IMR-90 (cell line): ENCODE measurements at regions not wholly inside any gene's neighbourhood (a gene's known extent, or its start where the extent isn't known, plus 50 kb on each side); places are given as distances from the start of the nearest gene placed in this dataset.

Experiments
- ATAC-seq: fragments of 200-7000 bp; cut with Tn5 transposase; 2 replicates; pipeline ENCODE4 v1.9.1; 2020; ENCODE audit warnings: low read depth, mild to moderate bottlenecking, moderate library complexity
- BruUV-seq: library from RNA; stranded (reverse); fragments of 400-500 nt; replicated peaks from 2 replicates; lab custom pipeline; 2021; lab: Mats Ljungman, UMichigan
- CTCF ChIA-PET: fragments of 300-600 bp; formaldehyde crosslinking; extraction: SDS; loops from one replicate; lab custom pipeline; 2021; ENCODE audit warnings: antibody characterized with exemption; lab: Yijun Ruan, JAX
- POLR2A ChIA-PET: fragments of 300-600 bp; sonication (Branson Sonifier 250); formaldehyde crosslinking; loops from one replicate; lab custom pipeline; 2022; ENCODE audit warnings: antibody characterized with exemption; ENCODE audit not compliant: unreplicated experiment; lab: Charles Lee
- DNase-seq: peaks from one replicate; pipeline ENCODE4 v3.0.0; 2013
- H2AFZ ChIP-seq: replicated peaks from 2 replicates; pipeline ENCODE3; 2013; ENCODE audit warnings: low read length, mild to moderate bottlenecking; ENCODE audit not compliant: poor library complexity
- H2AK5ac ChIP-seq: 2 replicates; pipeline ENCODE4 v1.6.1; 2013; ENCODE audit warnings: low read depth, low read length, inconsistent platforms
- H2AK9ac ChIP-seq: replicated peaks from 2 replicates; pipeline ENCODE3; 2013; ENCODE audit warnings: mild to moderate bottlenecking, low read depth, low read length, moderate library complexity; ENCODE audit not compliant: poor library complexity
- H2BK120ac ChIP-seq: 2 replicates; pipeline ENCODE4 v1.6.1; 2013; ENCODE audit warnings: low read depth, low read length, inconsistent platforms
- H2BK15ac ChIP-seq: 3 replicates; pipeline ENCODE4 v1.6.1; 2013; ENCODE audit warnings: low read depth, low read length, inconsistent platforms
- H2BK20ac ChIP-seq: 2 replicates; pipeline ENCODE4 v1.6.1; 2013; ENCODE audit warnings: low read depth, mild to moderate bottlenecking, inconsistent platforms, low read length, moderate library complexity
- H2BK5ac ChIP-seq: 2 replicates; pipeline ENCODE4 v1.6.1; 2013; ENCODE audit warnings: mild to moderate bottlenecking, low read depth, low read length, inconsistent platforms; ENCODE audit not compliant: poor library complexity, severe bottlenecking
- H3K14ac ChIP-seq: replicated peaks from 2 replicates; pipeline ENCODE4 v1.6.1; 2013; ENCODE audit warnings: low read depth, low read length, inconsistent platforms
- H3K18ac ChIP-seq: 2 replicates; pipeline ENCODE4 v1.6.1; 2013; ENCODE audit warnings: low read depth, low read length, control low read depth
- H3K23ac ChIP-seq: 2 replicates; pipeline ENCODE4 v1.6.1; 2013; ENCODE audit warnings: low read depth, low read length, inconsistent platforms
- H3K27ac ChIP-seq: 2 replicates; pipeline ENCODE4 v1.5.1; 2013; ENCODE audit warnings: mild to moderate bottlenecking, control low read depth, low read length; ENCODE audit not compliant: insufficient read depth
- H3K27me3 ChIP-seq: 2 replicates; pipeline ENCODE4 v1.6.1; 2013; ENCODE audit warnings: low read length; ENCODE audit not compliant: control insufficient read depth, insufficient read depth
- H3K36me3 ChIP-seq: 2 replicates; pipeline ENCODE4 v1.6.1; 2013; ENCODE audit warnings: low read length, mixed read lengths; ENCODE audit not compliant: control insufficient read depth, insufficient read depth
- H3K4ac ChIP-seq: 2 replicates; pipeline ENCODE4 v1.6.1; 2013; ENCODE audit warnings: low read depth, low read length, inconsistent platforms
- H3K4me1 ChIP-seq: 2 replicates; pipeline ENCODE4 v1.6.1; 2013; ENCODE audit warnings: low read length, mixed read lengths; ENCODE audit not compliant: control insufficient read depth, insufficient read depth
- H3K4me2 ChIP-seq: 2 replicates; pipeline ENCODE4 v1.6.1; 2013; ENCODE audit warnings: low read depth, mild to moderate bottlenecking, control low read depth, low read length, moderate library complexity
- H3K4me3 ChIP-seq: 2 replicates; pipeline ENCODE4 v1.5.1; 2013; ENCODE audit warnings: low read depth, mild to moderate bottlenecking, control low read depth, low read length, moderate library complexity; ENCODE audit not compliant: insufficient read depth
- H3K56ac ChIP-seq: 2 replicates; pipeline ENCODE4 v1.6.1; 2013; ENCODE audit warnings: low read length, inconsistent platforms; ENCODE audit not compliant: insufficient read depth; ENCODE audit errors: extremely low read depth
- H3K79me1 ChIP-seq, 2 experiments: 2 replicates each; pipeline ENCODE4 v1.6.1; 2013; ENCODE audit warnings: low read length in 2 of 2, inconsistent platforms in 1 of 2, low read depth in 1 of 2
- H3K9ac ChIP-seq: 2 replicates; pipeline ENCODE4 v1.6.1; 2013; ENCODE audit warnings: low read depth, low read length, control low read depth
- H3K9me1 ChIP-seq: 2 replicates; pipeline ENCODE4 v1.6.1; 2013; ENCODE audit warnings: low read length, inconsistent platforms; ENCODE audit not compliant: insufficient read depth
- H3K9me3 ChIP-seq: 2 replicates; pipeline ENCODE4 v1.6.1; 2013; ENCODE audit warnings: low read length; ENCODE audit not compliant: control insufficient read depth, insufficient read depth
- H4K20me1 ChIP-seq: 2 replicates; pipeline ENCODE4 v1.6.1; 2013; ENCODE audit warnings: low read length, inconsistent platforms; ENCODE audit not compliant: insufficient read depth
- H4K5ac ChIP-seq: 2 replicates; pipeline ENCODE4 v1.6.1; 2013; ENCODE audit warnings: mild to moderate bottlenecking, low read depth, low read length, control low read depth
- H4K8ac ChIP-seq, 2 experiments: 2 replicates each; pipeline ENCODE4 v1.6.1; 2013; ENCODE audit warnings: low read depth in 2 of 2, low read length in 2 of 2, control low read depth in 1 of 2, inconsistent platforms in 1 of 2
- H4K91ac ChIP-seq: 2 replicates; pipeline ENCODE4 v1.6.1; 2013; ENCODE audit warnings: low read depth, low read length, inconsistent platforms; ENCODE audit not compliant: insufficient read depth
- BHLHE40 ChIP-seq: fragments of 150-350 bp; IDR thresholded peaks from 2 replicates; pipeline ENCODE4 v1.6.1; 2016; ENCODE audit warnings: mild to moderate bottlenecking, low read depth, low read length
- CHD1 ChIP-seq: IDR thresholded peaks from 2 replicates; pipeline ENCODE4 v1.6.1; 2012; ENCODE audit warnings: low read depth, low read length, improper control_type of control experiment
- ELK1 ChIP-seq: fragments of 150-350 bp; IDR thresholded peaks from 2 replicates; pipeline ENCODE4 v1.6.1; 2016; ENCODE audit warnings: low read depth, mild to moderate bottlenecking, low read length, moderate library complexity, borderline replicate concordance
- MAZ ChIP-seq: IDR thresholded peaks from 2 replicates; pipeline ENCODE4 v1.6.1; 2012; ENCODE audit warnings: low read depth, mild to moderate bottlenecking, low read length, improper control_type of control experiment, moderate library complexity, borderline replicate concordance
- MXI1 ChIP-seq: IDR thresholded peaks from 2 replicates; pipeline ENCODE4 v1.6.1; 2012; ENCODE audit warnings: low read depth, mild to moderate bottlenecking, low read length, moderate library complexity, borderline replicate concordance
- NFE2L2 ChIP-seq: fragments of 150-350 bp; IDR thresholded peaks from 2 replicates; pipeline ENCODE4 v1.6.1; 2016; ENCODE audit warnings: low read depth, mild to moderate bottlenecking, low read length
- POLR2A ChIP-seq: IDR thresholded peaks from 2 replicates; pipeline ENCODE4 v1.6.1; 2012; ENCODE audit warnings: mild to moderate bottlenecking, low read depth, low read length
- RAD21 ChIP-seq: IDR thresholded peaks from 2 replicates; pipeline ENCODE4 v1.6.1; 2012; ENCODE audit warnings: low read length, improper control_type of control experiment
- RCOR1 ChIP-seq: IDR thresholded peaks from 2 replicates; pipeline ENCODE4 v1.6.1; 2012; ENCODE audit warnings: mild to moderate bottlenecking, low read length, improper control_type of control experiment; ENCODE audit not compliant: insufficient replicate concordance
- SMC3 ChIP-seq: fragments of 150-350 bp; IDR thresholded peaks from 2 replicates; pipeline ENCODE4 v1.6.1; 2016; ENCODE audit warnings: low read depth, mild to moderate bottlenecking, antibody characterized with exemption, low read length, moderate library complexity
- USF2 ChIP-seq: fragments of 150-350 bp; IDR thresholded peaks from 2 replicates; pipeline ENCODE4 v1.6.1; 2017; ENCODE audit warnings: mild to moderate bottlenecking, antibody characterized with exemption, low read length, low read depth
- WGBS, 2 experiments: methylation state at CpG; one replicate each; pipeline versions ENCODE4 v1.1.5 to v1.1.7; 2013; ENCODE audit warnings: missing lambda C conversion rate in 2 of 2; ENCODE audit not compliant: insufficient read length in 1 of 2; ENCODE audit errors: extremely low coverage in 2 of 2; 5-methylcytosine and 5-hydroxymethylcytosine counted together
- dilution Hi-C: fragments of 300-500 bp; cut with HindIII; formaldehyde crosslinking; loops from one replicate; pipeline ENCODE4 v1.14.3; 2018; ENCODE audit warnings: low sequenced_read_pairs; ENCODE audit not compliant: unreplicated experiment
- in situ Hi-C: fragments of 300-500 bp; cut with MboI; formaldehyde crosslinking; loops from 3 replicates; pipeline ENCODE4 v1.14.3; 2019; ENCODE audit warnings: low sequenced_read_pairs, inconsistent platforms, mixed read lengths
- intact Hi-C: fragments of 100-400 bp; cut with micrococcal nuclease; formaldehyde crosslinking; loops from 2 replicates; pipeline ENCODE4 v1.10.0; 2022

GRCh38 chr4:16967722-16968121 lies 69.3 kb upstream of the LDB2 start:
- dilution Hi-C loops (no loop called here), intact Hi-C loops (no loop called here), in situ Hi-C loops (no loop called here)
- no peak overlapping the region for H2BK120ac ChIP-seq
- H3K9me1 ChIP-seq, result peaks cover 9% of the 10 kb centered on the region
- no peak overlapping the region for H2AFZ ChIP-seq
- no peaks in the 10 kb centered on the region for H3K36me3 ChIP-seq
- H2BK15ac ChIP-seq, result no peak overlapping the region
- H3K9me3 ChIP-seq, result no peaks in the 10 kb centered on the region
- ATAC-seq (no peak), DNase-seq (peak; percentile 10)
- H3K4me2 ChIP-seq, result no peak overlapping the region
- no peak overlapping the region for H3K4ac ChIP-seq
- POLR2A ChIA-PET, result no interaction called here
- H3K18ac ChIP-seq, result no peak overlapping the region
- H3K9ac ChIP-seq, result no peak overlapping the region
- 0 out of 2 replicates have a peak overlapping the region, but pooled peaks have one; percentile 29 for H3K14ac ChIP-seq
- H3K23ac ChIP-seq, result no peak overlapping the region
- H2BK5ac ChIP-seq, result no peak overlapping the region
- H3K4me1 ChIP-seq, result peaks cover 5% of the 10 kb centered on the region; the same call in 1 of the 2 replicates
- no peaks in the 10 kb centered on the region for H3K79me1 ChIP-seq
- WGBS, 2 experiments, result 70% methylated on average over 2 of the region's 5 CpGs; no CpG with 5 or more reads in 1 of the 2 experiments
- TF ChIP-seq POLR2A, result no peak
- no peak for TF ChIP-seq RCOR1
- no peak for TF ChIP-seq ELK1
- TF ChIP-seq MAZ, result no peak
- no peak for TF ChIP-seq CHD1
- no peak for TF ChIP-seq NFE2L2
- TF ChIP-seq RAD21, result no peak
- TF ChIP-seq MXI1, result no peak
- TF ChIP-seq USF2, result no peak
- no peak for TF ChIP-seq SMC3
- TF ChIP-seq BHLHE40, result no peak
- BruUV-seq, result no TSS peak
- H3K27me3 ChIP-seq, result no peaks in the 10 kb centered on the region
- no peak overlapping the region for H3K4me3 ChIP-seq
- H4K91ac ChIP-seq, result no peak overlapping the region
- no peak overlapping the region for H4K5ac ChIP-seq
- H4K8ac ChIP-seq, result no peak overlapping the region
- H3K56ac ChIP-seq, result no peak overlapping the region
- no peaks in the 10 kb centered on the region for H4K20me1 ChIP-seq
- no peak overlapping the region for H2AK5ac ChIP-seq
- CTCF ChIA-PET, result no interaction called here
- no peak overlapping the region for H3K27ac ChIP-seq
- H2BK20ac ChIP-seq, result no peak overlapping the region
- no peak overlapping the region for H2AK9ac ChIP-seq
